A549 (cell line): ENCODE measurements at regions not wholly inside any gene's neighbourhood (a gene's known extent, or its start where the extent isn't known, plus 50 kb on each side); places are given as distances from the start of the nearest gene placed in this dataset.

Source experiments
- ATAC-seq, 2 experiments: fragments of 200-7000 bp in 1 of 2; fragments of >200 bp in 1 of 2; cut with Nextera tagmentation in 1 of 2; cut with Tn5 transposase in 1 of 2; 3 replicates each; pipeline versions ENCODE4 v1.8.0 to v1.9.1; 2018 to 2020; ENCODE audit warnings: mild to moderate bottlenecking in 1 of 2, moderate library complexity in 1 of 2
- CTCF ChIA-PET: fragments of 300-600 bp; sonication (Branson Sonifier 250); formaldehyde crosslinking; extraction: SDS; loops from one replicate; lab custom pipeline; 2021; ENCODE audit warnings: antibody characterized with exemption, inconsistent platforms; lab: Yijun Ruan, JAX
- POLR2A ChIA-PET: fragments of 350-600 bp; formaldehyde crosslinking; extraction: SDS; loops from one replicate; lab custom pipeline; 2021; ENCODE audit warnings: antibody characterized with exemption, inconsistent platforms; lab: Yijun Ruan, JAX
- DNase-seq, 2 experiments: peaks; one replicate each; pipeline versions ENCODE4 v3.0.0 to v3.0.0-alpha.2; 2011 to 2016; ENCODE audit warnings: low read depth in 1 of 2, low spot score in 1 of 2
- FAIRE-seq: peaks from 2 replicates; lab custom pipeline; 2011; peaks lifted over from hg19 to GRCh38; lab: Jason Lieb, UNC
- H3K27ac ChIP-seq, 2 experiments: fragments of >200 bp; sonication (Bioruptor Twin); formaldehyde crosslinking; 3 replicates each; pipeline ENCODE4 v1.5.1; 2016 to 2017
- H3K4me1 ChIP-seq: fragments of >200 bp; sonication (Bioruptor Twin); formaldehyde crosslinking; 3 replicates; pipeline ENCODE4 v1.6.1; 2016
- H3K4me2 ChIP-seq: fragments of >200 bp; sonication (Bioruptor Twin); formaldehyde crosslinking; 3 replicates; pipeline ENCODE4 v1.6.1; 2016
- H3K4me3 ChIP-seq: fragments of >200 bp; sonication (Bioruptor Twin); formaldehyde crosslinking; 3 replicates; pipeline ENCODE4 v1.5.1; 2016
- H3K9me3 ChIP-seq: fragments of >200 bp; sonication (Bioruptor Twin); formaldehyde crosslinking; 3 replicates; pipeline ENCODE4 v1.6.1; 2016
- BHLHE40 ChIP-seq: IDR thresholded peaks from 2 replicates; pipeline ENCODE4 v1.6.1; 2012; ENCODE audit warnings: low read depth, low read length, inconsistent platforms
- CBX8 ChIP-seq: fragments of 200-600 bp; sonication (generic); IDR thresholded peaks from 2 replicates; pipeline ENCODE4 v1.6.1; 2016
- CEBPB ChIP-seq, 2 experiments: fragments of >200 bp in 1 of 2; sonication (Bioruptor Twin) in 1 of 2; formaldehyde crosslinking in 1 of 2; IDR thresholded peaks; 2 replicates each; pipeline ENCODE4 v1.6.1; 2012 to 2016
- CHD2 ChIP-seq: fragments of 150-350 bp; IDR thresholded peaks from 2 replicates; pipeline ENCODE4 v1.6.1; 2014; ENCODE audit warnings: low read length; ENCODE audit not compliant: partially characterized antibody
- CHD4 ChIP-seq: fragments of 200-600 bp; sonication (generic); IDR thresholded peaks from 2 replicates; pipeline ENCODE4 v1.6.1; 2016; ENCODE audit warnings: antibody characterized with exemption, mild to moderate bottlenecking, borderline replicate concordance
- EP300 ChIP-seq, 2 experiments: fragments of >200 bp; sonication (Bioruptor Twin); formaldehyde crosslinking; IDR thresholded peaks; 2 replicates in 1 of 2; 3 replicates in 1 of 2; pipeline ENCODE4 v1.6.1; 2016 to 2017
- FOSB ChIP-seq: fragments of 250-450 bp; sonication (Bioruptor Pico); IDR thresholded peaks from 2 replicates; pipeline ENCODE4 v1.5.0; 2020; ENCODE audit warnings: mild to moderate bottlenecking, moderate library complexity
- HEYL ChIP-seq: fragments of 250-450 bp; sonication (Bioruptor Pico); IDR thresholded peaks from 2 replicates; pipeline ENCODE4 v1.8.0; 2021; ENCODE audit warnings: mild to moderate bottlenecking, moderate library complexity
- HOXB5 ChIP-seq: fragments of 250-450 bp; sonication (Bioruptor Pico); IDR thresholded peaks from 2 replicates; pipeline ENCODE4 v1.5.0; 2020; ENCODE audit warnings: mild to moderate bottlenecking, moderate library complexity
- JUN ChIP-seq, 2 experiments: fragments of >200 bp; sonication (Bioruptor Twin); formaldehyde crosslinking; IDR thresholded peaks; 2 replicates in 1 of 2; 3 replicates in 1 of 2; pipeline ENCODE4 v1.6.1; 2016 to 2017
- MAFK ChIP-seq: fragments of 450-650 bp; IDR thresholded peaks from 2 replicates; pipeline ENCODE4 v1.6.1; 2014; ENCODE audit not compliant: partially characterized antibody
- MYC ChIP-seq: IDR thresholded peaks from 2 replicates; pipeline ENCODE4 v1.6.1; 2012; ENCODE audit warnings: mild to moderate bottlenecking, inconsistent platforms, low read length, improper control_type of control experiment, borderline replicate concordance
- NFE2L2 ChIP-seq: fragments of 150-350 bp; conservative IDR thresholded peaks from 2 replicates; pipeline ENCODE4 v1.6.1; 2014; ENCODE audit warnings: low read length
- PHF8 ChIP-seq: fragments of 200-600 bp; sonication (generic); IDR thresholded peaks from 2 replicates; pipeline ENCODE4 v1.6.1; 2016; ENCODE audit warnings: low read depth, mild to moderate bottlenecking, antibody characterized with exemption, moderate library complexity, borderline replicate concordance
- POLR2A ChIP-seq: IDR thresholded peaks from 2 replicates; pipeline ENCODE4 v1.6.1; 2012; ENCODE audit warnings: mild to moderate bottlenecking, low read length
- POLR2AphosphoS2 ChIP-seq: conservative IDR thresholded peaks from 2 replicates; pipeline ENCODE4 v1.6.1; 2012; ENCODE audit warnings: low read length, improper control_type of control experiment, inconsistent platforms
- RAD21 ChIP-seq, 2 experiments: fragments of >200 bp in 1 of 2; sonication (Bioruptor Twin) in 1 of 2; formaldehyde crosslinking in 1 of 2; IDR thresholded peaks in 1 of 2; conservative IDR thresholded peaks in 1 of 2; 2 replicates in 1 of 2; 3 replicates in 1 of 2; pipeline ENCODE4 v1.6.1; 2012 to 2018; ENCODE audit warnings: inconsistent platforms in 1 of 2
- RFX5 ChIP-seq: fragments of 450-650 bp; IDR thresholded peaks from 2 replicates; pipeline ENCODE4 v1.7.1; 2014; ENCODE audit warnings: antibody characterized with exemption, mild to moderate bottlenecking, moderate library complexity
- RNF2 ChIP-seq: fragments of 200-600 bp; sonication (generic); IDR thresholded peaks from 2 replicates; pipeline ENCODE4 v1.6.1; 2016; ENCODE audit warnings: low read depth, mild to moderate bottlenecking, antibody characterized with exemption, moderate library complexity, borderline replicate concordance
- ZFP36 ChIP-seq: fragments of 450-650 bp; IDR thresholded peaks from 2 replicates; pipeline ENCODE4 v1.6.1; 2014; ENCODE audit warnings: borderline replicate concordance; ENCODE audit not compliant: partially characterized antibody
- WGBS: methylation state at CpG from one replicate; pipeline ENCODE4 v1.1.6; 2017; ENCODE audit errors: missing lambda C conversion rate; 5-methylcytosine and 5-hydroxymethylcytosine counted together
- TF ChIP-seq, protein P1 (sequence below): fragments of 250-450 bp; sonication (Bioruptor Pico); IDR thresholded peaks from 2 replicates; pipeline ENCODE4 v1.5.0; 2021; ENCODE audit warnings: mild to moderate bottlenecking, moderate library complexity, borderline replicate concordance
- TF ChIP-seq, protein P2 (sequence below): fragments of >200 bp; sonication (Bioruptor Twin); formaldehyde crosslinking; IDR thresholded peaks from 2 replicates; pipeline ENCODE4 v1.6.1; 2016
- TF ChIP-seq, protein P3 (sequence below): fragments of 250-450 bp; sonication (Bioruptor Pico); IDR thresholded peaks from 2 replicates; pipeline ENCODE4 v1.5.0; 2020; ENCODE audit warnings: low read depth, mild to moderate bottlenecking, moderate library complexity
- TF ChIP-seq, protein P4 (sequence below): IDR thresholded peaks from 2 replicates; pipeline ENCODE4 v1.6.1; 2012
- TF ChIP-seq, protein P5 (sequence below): fragments of >200 bp; sonication (Bioruptor Twin); formaldehyde crosslinking; IDR thresholded peaks from 3 replicates; pipeline ENCODE4 v1.6.1; 2016

DNA sequence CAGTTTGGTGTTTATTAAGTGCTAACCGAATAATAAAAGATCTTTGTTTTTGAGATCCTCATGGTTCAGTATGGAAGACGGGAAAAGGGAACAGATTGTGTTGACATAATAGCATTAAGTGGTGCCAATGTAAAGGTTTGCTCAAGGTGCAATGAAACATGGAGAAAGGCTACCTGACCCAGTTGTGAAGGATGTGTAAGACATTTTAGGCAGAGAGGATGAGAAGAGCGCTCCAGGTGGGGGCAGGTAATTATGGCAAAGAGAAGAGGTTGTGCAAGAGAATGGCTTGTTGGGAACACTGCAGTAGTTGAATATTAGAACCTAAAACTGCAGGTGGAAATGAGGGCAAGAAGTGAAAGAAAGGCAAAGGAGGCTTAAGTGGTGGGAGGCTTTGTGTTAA lies 140.8 kb downstream of the DIPK2A start:
- FAIRE-seq: no peak
- ChIA-PET CTCF (no interaction called here), POLR2A (no interaction called here)
- H3K4me3 ChIP-seq: no peak overlapping the region
- H3K4me1 ChIP-seq: 0 out of 3 replicates have a peak, but pooled peaks cover 3% of the 10 kb centered on the region
- no peak for DNase-seq
- no peak overlapping the region for H3K27ac ChIP-seq
- TF ChIP-seq FOSB (CRISPR knock-in tag): no peak
- TF ChIP-seq RAD21 (conservative IDR thresholded peaks at IDR 0.05 in 1 of 2, IDR thresholded peaks at IDR 0.05 in 1 of 2): no peak
- TF ChIP-seq, protein P1, sequence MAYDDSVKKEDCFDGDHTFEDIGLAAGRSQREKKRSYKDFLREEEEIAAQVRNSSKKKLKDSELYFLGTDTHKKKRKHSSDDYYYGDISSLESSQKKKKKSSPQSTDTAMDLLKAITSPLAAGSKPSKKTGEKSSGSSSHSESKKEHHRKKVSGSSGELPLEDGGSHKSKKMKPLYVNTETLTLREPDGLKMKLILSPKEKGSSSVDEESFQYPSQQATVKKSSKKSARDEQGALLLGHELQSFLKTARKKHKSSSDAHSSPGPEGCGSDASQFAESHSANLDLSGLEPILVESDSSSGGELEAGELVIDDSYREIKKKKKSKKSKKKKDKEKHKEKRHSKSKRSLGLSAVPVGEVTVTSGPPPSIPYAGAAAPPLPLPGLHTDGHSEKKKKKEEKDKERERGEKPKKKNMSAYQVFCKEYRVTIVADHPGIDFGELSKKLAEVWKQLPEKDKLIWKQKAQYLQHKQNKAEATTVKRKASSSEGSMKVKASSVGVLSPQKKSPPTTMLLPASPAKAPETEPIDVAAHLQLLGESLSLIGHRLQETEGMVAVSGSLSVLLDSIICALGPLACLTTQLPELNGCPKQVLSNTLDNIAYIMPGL (CRISPR knock-in tag): no peak
- TF ChIP-seq HOXB5: no peak
- TF ChIP-seq CEBPB (IDR thresholded peaks at IDR 0.05): no peak
- TF ChIP-seq NFE2L2: no peak
- ATAC-seq: no peak
- no peak overlapping the region for H3K4me2 ChIP-seq
- no peaks in the 10 kb centered on the region; the same call in 2 of the 3 replicates for H3K9me3 ChIP-seq
- 46% methylated on average over 3 of the region's 3 CpGs for WGBS

DNA sequence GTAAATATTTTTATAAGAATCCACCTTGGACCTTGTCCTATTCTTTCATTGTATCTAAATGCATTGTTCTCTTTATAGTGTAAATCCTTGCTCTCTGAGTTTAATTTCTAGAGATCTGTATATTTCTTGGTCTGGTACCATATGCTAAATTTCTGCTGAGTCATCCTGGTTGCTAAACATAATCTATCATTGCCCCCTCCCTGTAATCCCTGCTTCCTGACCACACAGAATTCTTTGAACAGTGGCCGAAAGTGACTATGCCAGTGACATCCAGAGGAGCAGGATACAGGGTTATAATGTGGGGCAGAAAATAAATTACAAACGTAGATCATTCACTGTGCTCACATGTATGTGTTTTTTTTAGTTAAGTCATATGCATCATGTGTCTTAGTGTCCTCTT lies 143.1 kb downstream of the DIPK2A start:
- Histone ChIP-seq H3K4me1 (0 out of 3 replicates have a peak, but pooled peaks cover 3% of the 10 kb centered on the region), H3K4me3 (no peak overlapping the region), H3K4me2 (no peak overlapping the region), H3K9me3 (no peaks in the 10 kb centered on the region; the same call in 2 of the 3 replicates), H3K27ac (peak overlapping the region; percentile 13 to 55; a peak in 2 of 6 replicates)
- DNase-seq: peak in 1 of 2 experiments; percentile 4
- ATAC-seq: no peak
- CTCF ChIA-PET: no interaction called here
- POLR2A ChIA-PET: no interaction called here
- TF ChIP-seq MAFK: peak; percentile 93
- TF ChIP-seq PHF8: no peak
- peak; percentile 95 for TF ChIP-seq NFE2L2
- no peak for TF ChIP-seq HEYL
- TF ChIP-seq, protein P2, sequence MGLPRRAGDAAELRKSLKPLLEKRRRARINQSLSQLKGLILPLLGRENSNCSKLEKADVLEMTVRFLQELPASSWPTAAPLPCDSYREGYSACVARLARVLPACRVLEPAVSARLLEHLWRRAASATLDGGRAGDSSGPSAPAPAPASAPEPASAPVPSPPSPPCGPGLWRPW: no peak
- TF ChIP-seq CBX8: no peak
- WGBS: 21% methylated on average over 2 of the region's 2 CpGs
- no peak for FAIRE-seq

DNA sequence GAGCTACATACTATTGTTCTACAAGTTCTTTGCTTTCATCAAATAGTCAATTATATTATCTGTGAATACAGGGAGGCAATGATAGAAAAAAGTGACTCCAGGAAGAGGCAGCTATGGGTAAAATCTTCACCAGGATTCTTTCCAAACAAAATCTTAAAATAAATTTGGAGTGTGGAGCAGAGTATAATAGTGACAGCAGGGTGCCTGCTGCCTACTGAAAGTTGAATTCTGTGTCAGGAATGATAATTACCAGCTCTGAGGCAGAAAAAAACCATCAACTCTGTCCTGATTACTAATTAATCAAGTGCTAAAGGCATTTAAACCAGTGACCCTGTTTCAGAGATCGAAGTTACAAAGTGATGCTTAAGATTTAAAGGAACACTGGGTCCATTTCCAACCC lies 148.0 kb downstream of the DIPK2A start:
- CTCF ChIA-PET: no interaction called here
- no peak overlapping the region for H3K4me2 ChIP-seq
- FAIRE-seq: no peak
- TF ChIP-seq HEYL: no peak
- no peak for TF ChIP-seq CEBPB (IDR thresholded peaks at IDR 0.05)
- TF ChIP-seq, protein P3, sequence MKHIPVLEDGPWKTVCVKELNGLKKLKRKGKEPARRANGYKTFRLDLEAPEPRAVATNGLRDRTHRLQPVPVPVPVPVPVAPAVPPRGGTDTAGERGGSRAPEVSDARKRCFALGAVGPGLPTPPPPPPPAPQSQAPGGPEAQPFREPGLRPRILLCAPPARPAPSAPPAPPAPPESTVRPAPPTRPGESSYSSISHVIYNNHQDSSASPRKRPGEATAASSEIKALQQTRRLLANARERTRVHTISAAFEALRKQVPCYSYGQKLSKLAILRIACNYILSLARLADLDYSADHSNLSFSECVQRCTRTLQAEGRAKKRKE (CRISPR knock-in tag): no peak
- no peak for TF ChIP-seq MYC
- TF ChIP-seq JUN (IDR thresholded peaks at IDR 0.05): no peak
- TF ChIP-seq POLR2AphosphoS2: no peak
- TF ChIP-seq ZFP36: no peak
- TF ChIP-seq, protein P4, sequence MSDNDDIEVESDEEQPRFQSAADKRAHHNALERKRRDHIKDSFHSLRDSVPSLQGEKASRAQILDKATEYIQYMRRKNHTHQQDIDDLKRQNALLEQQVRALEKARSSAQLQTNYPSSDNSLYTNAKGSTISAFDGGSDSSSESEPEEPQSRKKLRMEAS: no peak
- TF ChIP-seq NFE2L2: no peak
- TF ChIP-seq CHD4: no peak
- TF ChIP-seq BHLHE40: no peak
- TF ChIP-seq RFX5: no peak
- TF ChIP-seq CHD2: no peak
- TF ChIP-seq MAFK: no peak
- TF ChIP-seq, protein P5, sequence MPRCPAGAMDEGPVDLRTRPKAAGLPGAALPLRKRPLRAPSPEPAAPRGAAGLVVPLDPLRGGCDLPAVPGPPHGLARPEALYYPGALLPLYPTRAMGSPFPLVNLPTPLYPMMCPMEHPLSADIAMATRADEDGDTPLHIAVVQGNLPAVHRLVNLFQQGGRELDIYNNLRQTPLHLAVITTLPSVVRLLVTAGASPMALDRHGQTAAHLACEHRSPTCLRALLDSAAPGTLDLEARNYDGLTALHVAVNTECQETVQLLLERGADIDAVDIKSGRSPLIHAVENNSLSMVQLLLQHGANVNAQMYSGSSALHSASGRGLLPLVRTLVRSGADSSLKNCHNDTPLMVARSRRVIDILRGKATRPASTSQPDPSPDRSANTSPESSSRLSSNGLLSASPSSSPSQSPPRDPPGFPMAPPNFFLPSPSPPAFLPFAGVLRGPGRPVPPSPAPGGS: no peak
- no peak for TF ChIP-seq HOXB5
- TF ChIP-seq CBX8: no peak
- no peak for TF ChIP-seq POLR2A
- TF ChIP-seq EP300 (IDR thresholded peaks at IDR 0.05): no peak
- no peak for TF ChIP-seq RNF2
- TF ChIP-seq, all 56 proteins: peak for 0
- Histone ChIP-seq H3K4me1 (0 out of 3 replicates have a peak, but pooled peaks cover 3% of the 10 kb centered on the region), H3K27ac (no peak overlapping the region), H3K4me3 (no peak overlapping the region), H3K9me3 (no peaks in the 10 kb centered on the region; the same call in 2 of the 3 replicates)
- WGBS: 3% methylated on average over 1 of the region's 1 CpG
- ATAC-seq: no peak
- DNase-seq: no peak
- POLR2A ChIA-PET: no interaction called here
